Activated CD4-positive, alpha-beta memory T cell treated with anti-CD3 and anti-CD28 coated beads, Interleukin-2, amount 10 ng/mL, durations not matched to agents 7 days and 5 days (primary cell): ENCODE measurements at regions not wholly inside any gene's neighbourhood (a gene's known extent, or its start where the extent isn't known, plus 50 kb on each side); places are given as distances from the start of the nearest gene placed in this dataset.

ENCODE experiments used
- CTCF ChIA-PET: fragments of 350-600 bp; sonication (Branson Sonifier 250); formaldehyde crosslinking; loops from one replicate; lab custom pipeline; 2021; ENCODE audit warnings: antibody characterized with exemption, inconsistent platforms; lab: Charles Lee
- POLR2A ChIA-PET: fragments of 350-600 bp; sonication (Branson Sonifier 250); formaldehyde crosslinking; loops from one replicate; lab custom pipeline; 2021; ENCODE audit warnings: antibody characterized with exemption; lab: Charles Lee
- DNase-seq: peaks from one replicate; pipeline ENCODE4 v3.0.0-alpha.2; 2020
- H3K27ac Mint-ChIP-seq: one replicate; pipeline ENCODE4 v1.8.0; 2021; ENCODE audit warnings: mild to moderate bottlenecking, mixed read lengths
- H3K27me3 Mint-ChIP-seq: one replicate; pipeline ENCODE4 v1.8.0; 2021; ENCODE audit warnings: mixed read lengths
- H3K36me3 Mint-ChIP-seq: one replicate; pipeline ENCODE4 v1.8.0; 2021; ENCODE audit warnings: low read depth, mixed read lengths
- H3K4me1 Mint-ChIP-seq: one replicate; pipeline ENCODE4 v1.8.0; 2021; ENCODE audit warnings: mixed read lengths
- H3K4me3 Mint-ChIP-seq: one replicate; pipeline ENCODE4 v1.8.0; 2021; ENCODE audit warnings: mild to moderate bottlenecking, mixed read lengths
- H3K9me3 Mint-ChIP-seq: one replicate; pipeline ENCODE4 v1.8.0; 2021; ENCODE audit warnings: mixed read lengths

DNA sequence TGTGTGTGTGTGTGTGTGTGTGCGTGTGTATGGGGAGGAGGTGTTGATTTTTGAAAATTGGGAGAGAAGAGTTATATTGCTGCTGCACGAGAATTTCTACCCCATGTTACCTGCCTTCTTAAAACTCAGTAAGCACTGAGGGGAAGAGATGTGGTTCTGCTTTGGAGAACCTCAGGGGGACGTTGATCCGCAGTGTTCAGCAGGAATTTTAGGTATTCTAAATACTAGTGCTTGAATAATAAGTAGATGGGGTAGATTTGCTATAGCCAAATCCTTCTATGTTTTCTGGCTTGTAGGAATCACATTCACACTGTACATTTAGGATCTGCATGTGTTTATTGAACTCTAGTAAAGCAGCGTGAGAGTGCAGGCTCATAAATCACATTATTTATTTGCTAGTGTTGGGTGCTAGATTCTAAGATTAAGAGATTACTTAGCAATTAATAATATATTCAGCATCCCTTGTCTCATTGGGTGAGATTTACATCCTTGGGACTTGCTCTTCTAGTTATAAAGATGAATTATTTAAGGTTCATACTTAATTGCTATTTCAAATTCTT is 268.1 kb downstream of the MFSD1 start:
- no peaks in the 10 kb centered on the region for H3K27me3 Mint-ChIP-seq
- no peak overlapping the region for H3K27ac Mint-ChIP-seq
- no peak for DNase-seq
- no peak overlapping the region for H3K4me3 Mint-ChIP-seq
- CTCF ChIA-PET: no interaction called here
- POLR2A ChIA-PET: no interaction called here
- no peaks in the 10 kb centered on the region for H3K36me3 Mint-ChIP-seq
- H3K9me3 Mint-ChIP-seq: no peaks in the 10 kb centered on the region
- no peaks in the 10 kb centered on the region for H3K4me1 Mint-ChIP-seq

GRCh38 chr3:159074756-159075701 is 273.2 kb downstream of the MFSD1 start:
- Mint-ChIP-seq H3K27me3 (no peaks in the 10 kb centered on the region), H3K4me1 (no peaks in the 10 kb centered on the region), H3K36me3 (no peaks in the 10 kb centered on the region), H3K4me3 (no peak overlapping the region), H3K9me3 (no peaks in the 10 kb centered on the region), H3K27ac (no peak overlapping the region)
- CTCF ChIA-PET: no interaction called here
- POLR2A ChIA-PET: no interaction called here
- DNase-seq: no peak

DNA sequence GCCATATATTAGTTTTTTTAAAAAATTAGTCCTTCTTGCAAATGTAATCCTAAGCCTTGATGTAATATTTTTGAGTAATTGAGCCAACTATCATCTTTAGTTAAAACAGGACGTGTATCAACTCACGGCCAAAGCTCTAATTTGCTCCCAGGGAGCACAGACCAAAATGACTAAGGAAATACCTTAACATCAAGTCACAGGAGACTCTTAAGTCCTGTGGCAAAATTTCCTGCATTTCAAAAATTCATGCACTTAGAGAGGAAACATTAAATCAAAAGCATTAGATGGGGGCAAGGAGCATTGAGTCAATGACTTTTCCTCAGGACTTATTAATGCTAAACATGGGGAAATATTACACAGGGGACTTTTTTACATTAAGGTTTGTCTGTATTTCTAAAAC is 276.0 kb downstream of the MFSD1 start:
- ChIA-PET CTCF (no interaction called here), POLR2A (no interaction called here)
- H3K9me3 Mint-ChIP-seq: no peaks in the 10 kb centered on the region
- no peak for DNase-seq
- H3K27me3 Mint-ChIP-seq: no peaks in the 10 kb centered on the region
- H3K4me3 Mint-ChIP-seq: no peak overlapping the region
- H3K4me1 Mint-ChIP-seq: no peaks in the 10 kb centered on the region
- H3K36me3 Mint-ChIP-seq: no peaks in the 10 kb centered on the region
- H3K27ac Mint-ChIP-seq: no peak overlapping the region

GRCh38 chr3:159080256-159080655 is 278.4 kb downstream of the MFSD1 start:
- CTCF ChIA-PET: no interaction called here
- H3K27me3 Mint-ChIP-seq: no peaks in the 10 kb centered on the region
- no peaks in the 10 kb centered on the region for H3K4me1 Mint-ChIP-seq
- H3K9me3 Mint-ChIP-seq: no peaks in the 10 kb centered on the region
- no peak for DNase-seq
- no peak overlapping the region for H3K4me3 Mint-ChIP-seq
- no peaks in the 10 kb centered on the region for H3K36me3 Mint-ChIP-seq
- POLR2A ChIA-PET: no interaction called here
- H3K27ac Mint-ChIP-seq: no peak overlapping the region

DNA sequence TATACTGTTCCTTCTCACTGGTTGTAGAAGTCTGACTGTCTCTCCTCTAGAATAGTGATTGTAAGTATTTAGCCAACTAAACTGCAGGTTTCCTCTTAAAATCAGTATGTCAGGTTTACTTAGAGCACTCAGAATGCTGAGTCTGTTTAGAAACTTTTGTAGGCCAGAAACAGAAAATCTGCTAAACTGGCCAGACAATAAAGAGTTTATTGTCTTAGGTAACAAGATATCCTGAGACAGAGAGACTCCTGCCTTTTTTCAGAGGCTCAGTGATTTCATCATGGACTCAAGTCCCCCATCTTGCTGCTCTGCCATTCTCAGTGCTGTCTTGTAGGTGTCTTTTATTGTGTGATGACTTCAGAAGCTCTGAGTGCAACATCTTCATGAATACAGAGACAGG is 279.0 kb downstream of the MFSD1 start:
- CTCF ChIA-PET: no interaction called here
- H3K4me1 Mint-ChIP-seq: no peaks in the 10 kb centered on the region
- H3K36me3 Mint-ChIP-seq: no peaks in the 10 kb centered on the region
- POLR2A ChIA-PET: no interaction called here
- H3K4me3 Mint-ChIP-seq: no peak overlapping the region
- H3K27ac Mint-ChIP-seq: no peak overlapping the region
- no peaks in the 10 kb centered on the region for H3K9me3 Mint-ChIP-seq
- no peak for DNase-seq
- no peaks in the 10 kb centered on the region for H3K27me3 Mint-ChIP-seq

DNA sequence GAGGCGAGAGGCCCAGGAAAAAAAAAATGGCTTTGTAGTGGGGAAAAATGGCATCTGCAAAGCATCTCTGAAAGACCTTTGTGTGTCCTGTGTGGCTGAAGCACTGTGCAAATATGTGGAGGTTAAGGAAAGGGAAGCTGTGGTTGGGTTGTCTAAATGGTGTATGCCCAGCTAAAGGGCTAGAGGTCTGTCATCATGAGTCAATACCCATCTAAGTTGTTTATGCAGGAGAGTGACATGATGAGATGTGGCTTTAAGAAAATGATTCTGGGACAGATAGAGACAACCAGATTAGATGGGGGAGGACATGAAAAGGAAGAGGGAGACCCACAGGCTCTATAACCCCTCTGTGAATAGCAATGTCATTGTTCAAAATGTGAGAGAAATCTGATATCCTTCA is 280.7 kb downstream of the MFSD1 start:
- ChIA-PET CTCF (no interaction called here), POLR2A (no interaction called here)
- Mint-ChIP-seq H3K4me1 (no peaks in the 10 kb centered on the region), H3K27me3 (no peaks in the 10 kb centered on the region), H3K36me3 (no peaks in the 10 kb centered on the region), H3K27ac (no peak overlapping the region), H3K9me3 (no peaks in the 10 kb centered on the region), H3K4me3 (no peak overlapping the region)
- DNase-seq: no peak

DNA sequence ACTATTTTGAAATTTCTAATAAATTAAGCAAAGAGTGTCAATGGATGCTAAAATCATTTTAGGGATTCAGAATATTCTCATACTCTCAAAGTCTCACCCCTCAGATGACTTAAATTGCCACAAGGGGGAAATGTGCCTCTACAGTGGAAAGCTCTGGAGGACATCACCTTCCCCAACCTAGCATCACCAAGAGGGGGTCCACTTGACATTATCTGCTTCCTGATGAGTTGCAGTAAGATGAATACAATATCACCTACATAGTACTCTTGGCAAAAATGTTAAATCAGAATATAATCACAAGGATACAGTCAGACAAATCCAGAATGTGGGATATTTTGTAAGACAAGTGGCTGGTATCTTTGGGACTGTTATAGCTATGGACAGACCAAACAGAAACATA is 290.1 kb downstream of the MFSD1 start:
- no peak overlapping the region for H3K27ac Mint-ChIP-seq
- ChIA-PET POLR2A (no interaction called here), CTCF (no interaction called here)
- peaks cover 4% of the 10 kb centered on the region for H3K9me3 Mint-ChIP-seq
- no peaks in the 10 kb centered on the region for H3K27me3 Mint-ChIP-seq
- no peak for DNase-seq
- H3K4me3 Mint-ChIP-seq: no peak overlapping the region
- H3K36me3 Mint-ChIP-seq: no peaks in the 10 kb centered on the region
- no peaks in the 10 kb centered on the region for H3K4me1 Mint-ChIP-seq

DNA sequence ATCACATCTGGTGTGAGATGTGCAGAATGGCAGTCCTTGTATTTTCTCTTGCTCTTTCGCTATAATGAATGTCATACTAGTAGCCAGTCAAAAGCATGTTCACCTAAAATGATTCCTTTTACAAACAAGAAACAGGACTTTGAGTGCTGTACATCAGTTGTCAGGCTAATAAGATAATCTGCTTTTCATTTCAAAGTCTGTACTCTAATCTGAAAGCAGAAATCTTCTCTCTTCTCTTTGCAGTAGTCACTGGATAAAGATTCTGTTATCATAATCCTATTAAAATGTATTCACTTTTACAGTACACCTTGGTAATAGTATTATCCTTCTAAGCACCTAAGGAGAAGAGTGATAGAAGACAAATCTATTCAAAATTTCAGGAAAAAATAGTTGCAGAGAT is 300.1 kb downstream of the MFSD1 start:
- no peak overlapping the region for H3K27ac Mint-ChIP-seq
- H3K36me3 Mint-ChIP-seq: no peaks in the 10 kb centered on the region
- no peak overlapping the region for H3K4me3 Mint-ChIP-seq

GRCh38 chr3:159112724-159113123 is 310.9 kb downstream of the MFSD1 start:
- ChIA-PET CTCF (no interaction called here), POLR2A (no interaction called here)
- Mint-ChIP-seq H3K27me3 (no peaks in the 10 kb centered on the region), H3K27ac (no peak overlapping the region), H3K4me3 (no peak overlapping the region), H3K9me3 (no peaks in the 10 kb centered on the region), H3K36me3 (no peaks in the 10 kb centered on the region), H3K4me1 (no peaks in the 10 kb centered on the region)
- DNase-seq: no peak

More for the DNA sequence above, 300.1 kb downstream of the MFSD1 start:
- CTCF ChIA-PET: no interaction called here
- DNase-seq: no peak
- no peaks in the 10 kb centered on the region for H3K27me3 Mint-ChIP-seq
- H3K4me1 Mint-ChIP-seq: no peaks in the 10 kb centered on the region
- no peaks in the 10 kb centered on the region for H3K9me3 Mint-ChIP-seq
- POLR2A ChIA-PET: no interaction called here

DNA sequence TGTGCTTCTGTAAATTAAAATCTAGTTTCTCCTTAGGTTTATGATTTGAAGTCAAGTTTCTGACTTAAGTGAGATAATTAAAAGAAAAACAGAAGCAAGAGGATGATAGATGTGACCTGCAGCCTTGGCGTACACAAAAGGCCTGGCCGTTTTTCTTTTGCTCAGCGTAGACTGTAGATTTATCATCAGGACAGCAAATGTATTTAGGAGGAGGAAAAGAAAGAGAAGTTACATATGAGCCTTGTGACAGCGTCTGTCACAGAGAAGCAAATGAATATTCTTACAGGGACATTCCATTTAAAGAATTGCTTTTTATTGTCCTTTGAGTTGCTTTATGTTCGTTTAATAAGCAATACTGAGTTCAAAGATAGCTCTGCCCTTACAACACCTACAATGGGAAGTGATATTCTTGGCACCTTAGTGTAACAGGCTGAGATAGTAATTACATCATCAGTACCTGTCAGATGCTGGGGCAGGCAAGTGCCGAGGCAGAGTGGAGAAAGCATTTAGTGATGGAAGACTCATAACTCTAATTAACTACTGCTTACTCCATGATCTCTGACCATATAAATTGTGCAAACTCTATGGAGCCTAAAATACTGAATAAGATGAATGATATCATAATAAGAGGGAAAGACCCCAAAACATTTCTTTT is 311.5 kb downstream of the MFSD1 start:
- ChIA-PET POLR2A (no interaction called here), CTCF (no interaction called here)

DNA sequence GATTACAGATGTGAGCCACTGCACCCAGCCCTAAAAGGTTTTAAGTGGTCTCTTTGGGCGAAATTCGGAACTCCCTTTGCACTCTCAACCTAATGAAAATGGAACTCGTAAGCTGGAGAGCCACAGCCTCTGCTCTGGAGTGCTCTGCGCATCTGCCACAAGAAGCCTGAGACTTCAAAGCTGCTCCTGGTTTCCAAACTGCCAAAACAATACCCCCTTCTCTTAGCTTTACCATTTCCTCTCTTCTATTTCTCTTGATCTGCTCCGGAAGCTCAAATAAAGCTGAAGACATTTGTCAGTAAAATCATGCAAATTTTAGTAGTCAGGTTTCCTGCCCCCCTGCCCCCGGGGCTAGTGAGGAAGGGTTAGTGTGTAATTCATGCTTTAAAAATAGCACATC is 312.7 kb downstream of the MFSD1 start:
- DNase-seq: no peak
- Mint-ChIP-seq H3K27ac (no peak overlapping the region), H3K4me1 (no peaks in the 10 kb centered on the region), H3K4me3 (no peak overlapping the region), H3K9me3 (no peaks in the 10 kb centered on the region), H3K36me3 (no peaks in the 10 kb centered on the region), H3K27me3 (no peaks in the 10 kb centered on the region)
- CTCF ChIA-PET: no interaction called here
- POLR2A ChIA-PET: no interaction called here

More for the DNA sequence above, 311.5 kb downstream of the MFSD1 start:
- Mint-ChIP-seq H3K9me3 (no peaks in the 10 kb centered on the region), H3K36me3 (no peaks in the 10 kb centered on the region), H3K4me1 (no peaks in the 10 kb centered on the region), H3K4me3 (no peak overlapping the region), H3K27me3 (no peaks in the 10 kb centered on the region), H3K27ac (no peak overlapping the region)
- DNase-seq: no peak

DNA sequence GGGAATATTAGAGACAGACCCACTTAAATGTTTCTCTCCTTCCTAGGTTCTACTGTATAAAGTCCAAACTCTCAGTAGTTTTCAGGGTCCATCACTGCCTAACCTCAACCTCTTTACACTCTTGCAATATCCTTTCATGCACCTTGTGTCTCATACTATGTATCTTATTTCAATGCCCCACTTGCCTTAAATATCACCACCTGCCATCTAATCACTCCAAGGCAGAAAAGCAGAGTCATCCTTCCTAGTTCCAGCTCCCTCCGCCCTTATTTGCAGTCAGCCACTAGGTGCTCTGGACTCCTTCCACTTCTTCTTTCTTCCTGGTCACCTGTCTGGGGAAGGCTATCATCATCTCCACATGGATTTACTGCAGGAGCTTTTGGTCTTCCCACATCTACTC is 322.0 kb downstream of the MFSD1 start:
- H3K27ac Mint-ChIP-seq: no peak overlapping the region
- ChIA-PET CTCF (no interaction called here), POLR2A (no interaction called here)
- H3K36me3 Mint-ChIP-seq: no peaks in the 10 kb centered on the region
- H3K4me3 Mint-ChIP-seq: no peak overlapping the region
- no peak for DNase-seq
- no peaks in the 10 kb centered on the region for H3K9me3 Mint-ChIP-seq
- no peaks in the 10 kb centered on the region for H3K27me3 Mint-ChIP-seq
- H3K4me1 Mint-ChIP-seq: no peaks in the 10 kb centered on the region

DNA sequence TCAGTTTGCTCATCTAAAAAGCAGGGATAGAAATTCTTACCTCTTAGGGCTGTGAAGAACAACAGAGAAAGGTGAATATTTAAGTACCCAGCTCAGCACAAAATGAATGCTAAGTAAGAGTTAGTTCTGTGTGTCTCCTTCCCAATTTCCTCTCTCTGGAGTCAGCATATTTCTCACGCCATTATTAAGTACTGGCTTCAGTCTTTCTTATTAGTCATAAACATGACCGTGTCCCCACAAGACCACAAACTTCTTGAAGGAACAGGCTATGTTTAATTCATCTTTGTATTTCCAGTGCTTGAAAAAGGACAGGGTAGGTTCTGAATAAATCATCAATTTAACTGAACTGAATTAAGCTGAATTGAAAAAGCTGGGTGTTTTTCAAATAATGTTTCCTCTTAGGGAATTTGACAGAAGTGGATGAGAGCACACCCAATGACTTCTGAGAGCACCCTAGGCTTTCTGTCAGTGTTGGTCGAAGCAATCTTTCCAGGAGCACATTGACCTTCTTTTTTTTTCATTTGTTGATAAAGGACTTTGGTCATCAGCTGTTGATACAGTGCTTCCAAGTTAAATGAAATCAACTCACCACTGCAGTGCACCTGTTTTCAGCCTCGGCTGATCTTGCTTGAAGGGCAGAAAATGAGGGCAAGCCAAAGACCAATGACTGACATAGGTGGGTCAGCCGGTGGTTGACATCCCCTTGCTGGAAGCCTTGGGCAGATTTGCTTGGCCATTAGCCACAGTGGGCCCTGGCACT is 324.6 kb downstream of the MFSD1 start:
- Mint-ChIP-seq H3K27me3 (no peaks in the 10 kb centered on the region), H3K36me3 (no peaks in the 10 kb centered on the region), H3K9me3 (no peaks in the 10 kb centered on the region), H3K27ac (no peak overlapping the region), H3K4me3 (no peak overlapping the region), H3K4me1 (no peaks in the 10 kb centered on the region)
- POLR2A ChIA-PET: no interaction called here
- DNase-seq: no peak
- CTCF ChIA-PET: no interaction called here
